ENCODE measurements at regions not wholly inside any gene's neighbourhood (a gene's known extent, or its start where the extent isn't known, plus 50 kb on each side); places are given as distances from the start of the nearest gene placed in this dataset.

- Histone ChIP-seq H4K20me1 (ENCODE audit: insufficient read depth, low read length, poor library complexity, severe bottlenecking) (no peaks in the 10 kb centered on the region), H2AFZ (ENCODE audit: low read length) (no peak overlapping the region), H3K9ac (ENCODE audit: low read depth, low read length, poor library complexity, severe bottlenecking) (no peak overlapping the region), H3K4me3 (ENCODE audit: low read length, poor library complexity, severe bottlenecking) (no peak overlapping the region), H3K9me2 (replicated peaks; ENCODE audit: low read depth, low read length) (no peaks in the 10 kb centered on the region), H3K4me2 (ENCODE audit: low read depth, low read length, poor library complexity, severe bottlenecking) (no peak overlapping the region), H3F3A (ENCODE audit: low read depth) (no peaks in the 10 kb centered on the region), H3K79me2 (ENCODE audit: insufficient read depth, low read length) (no peaks in the 10 kb centered on the region), H3K27me3 (ENCODE audit: insufficient read depth, low read length, poor library complexity, severe bottlenecking) (no peaks in the 10 kb centered on the region), H3K36me3 (ENCODE audit: insufficient read depth, low read length) (no peaks in the 10 kb centered on the region), H3K9me3 (ENCODE audit: insufficient read depth, low read depth, low read length) (no peaks in the 10 kb centered on the region), H3K4me1 (ENCODE audit: insufficient read depth, low read length, poor library complexity, severe bottlenecking) (no peaks in the 10 kb centered on the region)
- no peak for TF ChIP-seq CTCF (conservative IDR thresholded peaks at IDR 0.05; ENCODE audit: low read length)
- no peak for TF ChIP-seq EZH2phosphoT487 (IDR thresholded peaks at IDR 0.05; ENCODE audit: borderline replicate concordance)
Measured at GRCh38 chr7:46567858-46568257, 646.8 kb upstream of the IGFBP3 start.

GRCh38 chr7:46566097-46566774 is 645.2 kb upstream of the IGFBP3 start:
- Histone ChIP-seq H3K9me2 (replicated peaks; ENCODE audit: low read depth, low read length) (no peaks in the 10 kb centered on the region), H3F3A (ENCODE audit: low read depth) (no peaks in the 10 kb centered on the region), H3K27me3 (ENCODE audit: insufficient read depth, low read length, poor library complexity, severe bottlenecking) (no peaks in the 10 kb centered on the region), H2AFZ (ENCODE audit: low read length) (no peak overlapping the region), H3K4me1 (ENCODE audit: insufficient read depth, low read length, poor library complexity, severe bottlenecking) (no peaks in the 10 kb centered on the region), H3K9ac (ENCODE audit: low read depth, low read length, poor library complexity, severe bottlenecking) (no peak overlapping the region), H4K20me1 (ENCODE audit: insufficient read depth, low read length, poor library complexity, severe bottlenecking) (no peaks in the 10 kb centered on the region), H3K36me3 (ENCODE audit: insufficient read depth, low read length) (no peaks in the 10 kb centered on the region), H3K9me3 (ENCODE audit: insufficient read depth, low read depth, low read length) (no peaks in the 10 kb centered on the region), H3K79me2 (ENCODE audit: insufficient read depth, low read length) (no peaks in the 10 kb centered on the region), H3K4me2 (ENCODE audit: low read depth, low read length, poor library complexity, severe bottlenecking) (no peak overlapping the region), H3K4me3 (ENCODE audit: low read length, poor library complexity, severe bottlenecking) (no peak overlapping the region)
- TF ChIP-seq CTCF (conservative IDR thresholded peaks at IDR 0.05; ENCODE audit: low read length) (no peak), EZH2phosphoT487 (IDR thresholded peaks at IDR 0.05; ENCODE audit: borderline replicate concordance) (no peak)

- Histone ChIP-seq H3F3A (ENCODE audit: low read depth) (no peaks in the 10 kb centered on the region), H3K4me3 (ENCODE audit: low read length, poor library complexity, severe bottlenecking) (no peak overlapping the region), H2AFZ (ENCODE audit: low read length) (no peak overlapping the region), H3K36me3 (ENCODE audit: insufficient read depth, low read length) (no peaks in the 10 kb centered on the region), H3K9me3 (ENCODE audit: insufficient read depth, low read depth, low read length) (no peaks in the 10 kb centered on the region), H3K4me1 (ENCODE audit: insufficient read depth, low read length, poor library complexity, severe bottlenecking) (no peaks in the 10 kb centered on the region), H3K9me2 (replicated peaks; ENCODE audit: low read depth, low read length) (no peaks in the 10 kb centered on the region), H4K20me1 (ENCODE audit: insufficient read depth, low read length, poor library complexity, severe bottlenecking) (no peaks in the 10 kb centered on the region), H3K4me2 (ENCODE audit: low read depth, low read length, poor library complexity, severe bottlenecking) (no peak overlapping the region), H3K79me2 (ENCODE audit: insufficient read depth, low read length) (no peaks in the 10 kb centered on the region), H3K27me3 (ENCODE audit: insufficient read depth, low read length, poor library complexity, severe bottlenecking) (no peaks in the 10 kb centered on the region), H3K9ac (ENCODE audit: low read depth, low read length, poor library complexity, severe bottlenecking) (no peak overlapping the region)
- TF ChIP-seq EZH2phosphoT487 (IDR thresholded peaks at IDR 0.05; ENCODE audit: borderline replicate concordance), result no peak
- TF ChIP-seq CTCF (conservative IDR thresholded peaks at IDR 0.05; ENCODE audit: low read length), result no peak
Measured at GRCh38 chr7:46565253-46566096, 644.4 kb upstream of the IGFBP3 start.
